ENCODE measurements at regions not wholly inside any gene's neighbourhood (a gene's known extent, or its start where the extent isn't known, plus 50 kb on each side); places are given as distances from the start of the nearest gene placed in this dataset.

GRCh38 chr14:98198385-98198784 lies 1073.6 kb downstream of the BCL11B start:
- CTCF ChIA-PET (ENCODE audit: low intra/inter-chr PET ratio, low total read pairs), result no interaction called here
- no peak overlapping the region for H3K4me2 ChIP-seq (ENCODE audit: low read depth, low read length)
- 0% methylated on average over 4 of the region's 10 CpGs for WGBS (ENCODE audit: low lambda C conversion rate)
- intact Hi-C loops (cut with micrococcal nuclease; ENCODE audit: unreplicated experiment), result no loop called here
- no peaks in the 10 kb centered on the region for H3K36me3 ChIP-seq (replicated peaks in 1 of 2; ENCODE audit: control insufficient read depth in 1 of 2, insufficient read depth in 2 of 2, low read length in 2 of 2)
- no peak overlapping the region for H3K9ac ChIP-seq (ENCODE audit: insufficient read depth, low read depth, low read length)
- peaks cover 66% of the 10 kb centered on the region for H3K9me3 ChIP-seq (ENCODE audit: low read length)
- DNase-seq (ENCODE audit: low spot score), result no peak
- H3K4me3 ChIP-seq (replicated peaks in 1 of 3; ENCODE audit: insufficient read depth in 1 of 3, low read depth in 2 of 3, low read length in 3 of 3), result no peak overlapping the region
- H4K20me1 ChIP-seq (ENCODE audit: insufficient read depth, low read length), result no peaks in the 10 kb centered on the region
- H3K27me3 ChIP-seq (ENCODE audit: control insufficient read depth in 1 of 2, insufficient read depth in 2 of 2, low read length in 2 of 2), result no peaks in the 10 kb centered on the region
- no TSS peak for BruUV-seq (replicated peaks)
- no peak overlapping the region for H2AFZ ChIP-seq (ENCODE audit: low read length)
- no peaks in the 10 kb centered on the region for H3K79me2 ChIP-seq (ENCODE audit: insufficient read depth, low read length)
- no peak overlapping the region for H3K27ac ChIP-seq (ENCODE audit: extremely low read length, insufficient read depth, low read length)
- H3K4me1 ChIP-seq (ENCODE audit: insufficient read depth, low read length), result no peaks in the 10 kb centered on the region
- POLR2A ChIA-PET, result no interaction called here
- ATAC-seq, result no peak
- no peak for FAIRE-seq
- in situ Hi-C loops (cut with HindIII; ENCODE audit: extremely low pct_ligation_motif_present, low pct_unique_long_range_greater_than_20kb), result no loop called here
- TF ChIP-seq REL (CRISPR knock-in tag; conservative IDR thresholded peaks at IDR 0.05) (no peak), ATF7-NPFF (CRISPR knock-in tag; IDR thresholded peaks at IDR 0.05; ENCODE audit: low read depth) (no peak), EEA1 (CRISPR knock-in tag; IDR thresholded peaks at IDR 0.05; ENCODE audit: borderline replicate concordance) (no peak), ZSCAN9 (CRISPR knock-in tag; IDR thresholded peaks at IDR 0.05; ENCODE audit: borderline replicate concordance) (no peak), SRSF4 (IDR thresholded peaks at IDR 0.05; ENCODE audit: low read depth, low read length, poor library complexity, severe bottlenecking) (no peak), JARID2 (CRISPR knock-in tag; IDR thresholded peaks at IDR 0.05; ENCODE audit: insufficient replicate concordance) (no peak), PCBP1 (IDR thresholded peaks at IDR 0.05; ENCODE audit: borderline replicate concordance, low read depth, low read length) (no peak), ZNF333 (CRISPR knock-in tag; IDR thresholded peaks at IDR 0.05; ENCODE audit: borderline replicate concordance) (no peak), ZNF180 (CRISPR knock-in tag; IDR thresholded peaks at IDR 0.05; ENCODE audit: borderline replicate concordance, low read depth) (no peak), BRD4 (CRISPR knock-in tag; IDR thresholded peaks at IDR 0.05) (no peak)
- TF ChIP-seq, protein P1, sequence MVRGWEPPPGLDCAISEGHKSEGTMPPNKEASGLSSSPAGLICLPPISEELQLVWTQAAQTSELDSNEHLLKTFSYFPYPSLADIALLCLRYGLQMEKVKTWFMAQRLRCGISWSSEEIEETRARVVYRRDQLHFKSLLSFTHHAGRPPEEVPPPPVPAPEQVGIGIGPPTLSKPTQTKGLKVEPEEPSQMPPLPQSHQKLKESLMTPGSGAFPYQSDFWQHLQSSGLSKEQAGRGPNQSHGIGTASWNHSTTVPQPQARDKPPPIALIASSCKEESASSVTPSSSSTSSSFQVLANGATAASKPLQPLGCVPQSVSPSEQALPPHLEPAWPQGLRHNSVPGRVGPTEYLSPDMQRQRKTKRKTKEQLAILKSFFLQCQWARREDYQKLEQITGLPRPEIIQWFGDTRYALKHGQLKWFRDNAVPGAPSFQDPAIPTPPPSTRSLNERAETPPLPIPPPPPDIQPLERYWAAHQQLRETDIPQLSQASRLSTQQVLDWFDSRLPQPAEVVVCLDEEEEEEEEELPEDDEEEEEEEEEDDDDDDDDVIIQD (CRISPR knock-in tag; IDR thresholded peaks at IDR 0.05; ENCODE audit: low read depth), result no peak
- TF ChIP-seq, protein P2, sequence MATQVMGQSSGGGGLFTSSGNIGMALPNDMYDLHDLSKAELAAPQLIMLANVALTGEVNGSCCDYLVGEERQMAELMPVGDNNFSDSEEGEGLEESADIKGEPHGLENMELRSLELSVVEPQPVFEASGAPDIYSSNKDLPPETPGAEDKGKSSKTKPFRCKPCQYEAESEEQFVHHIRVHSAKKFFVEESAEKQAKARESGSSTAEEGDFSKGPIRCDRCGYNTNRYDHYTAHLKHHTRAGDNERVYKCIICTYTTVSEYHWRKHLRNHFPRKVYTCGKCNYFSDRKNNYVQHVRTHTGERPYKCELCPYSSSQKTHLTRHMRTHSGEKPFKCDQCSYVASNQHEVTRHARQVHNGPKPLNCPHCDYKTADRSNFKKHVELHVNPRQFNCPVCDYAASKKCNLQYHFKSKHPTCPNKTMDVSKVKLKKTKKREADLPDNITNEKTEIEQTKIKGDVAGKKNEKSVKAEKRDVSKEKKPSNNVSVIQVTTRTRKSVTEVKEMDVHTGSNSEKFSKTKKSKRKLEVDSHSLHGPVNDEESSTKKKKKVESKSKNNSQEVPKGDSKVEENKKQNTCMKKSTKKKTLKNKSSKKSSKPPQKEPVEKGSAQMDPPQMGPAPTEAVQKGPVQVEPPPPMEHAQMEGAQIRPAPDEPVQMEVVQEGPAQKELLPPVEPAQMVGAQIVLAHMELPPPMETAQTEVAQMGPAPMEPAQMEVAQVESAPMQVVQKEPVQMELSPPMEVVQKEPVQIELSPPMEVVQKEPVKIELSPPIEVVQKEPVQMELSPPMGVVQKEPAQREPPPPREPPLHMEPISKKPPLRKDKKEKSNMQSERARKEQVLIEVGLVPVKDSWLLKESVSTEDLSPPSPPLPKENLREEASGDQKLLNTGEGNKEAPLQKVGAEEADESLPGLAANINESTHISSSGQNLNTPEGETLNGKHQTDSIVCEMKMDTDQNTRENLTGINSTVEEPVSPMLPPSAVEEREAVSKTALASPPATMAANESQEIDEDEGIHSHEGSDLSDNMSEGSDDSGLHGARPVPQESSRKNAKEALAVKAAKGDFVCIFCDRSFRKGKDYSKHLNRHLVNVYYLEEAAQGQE (IDR thresholded peaks at IDR 0.05; ENCODE audit: borderline replicate concordance in 1 of 2, low read depth in 1 of 2, low read length in 2 of 2), result no peak
- TF ChIP-seq, protein P3, sequence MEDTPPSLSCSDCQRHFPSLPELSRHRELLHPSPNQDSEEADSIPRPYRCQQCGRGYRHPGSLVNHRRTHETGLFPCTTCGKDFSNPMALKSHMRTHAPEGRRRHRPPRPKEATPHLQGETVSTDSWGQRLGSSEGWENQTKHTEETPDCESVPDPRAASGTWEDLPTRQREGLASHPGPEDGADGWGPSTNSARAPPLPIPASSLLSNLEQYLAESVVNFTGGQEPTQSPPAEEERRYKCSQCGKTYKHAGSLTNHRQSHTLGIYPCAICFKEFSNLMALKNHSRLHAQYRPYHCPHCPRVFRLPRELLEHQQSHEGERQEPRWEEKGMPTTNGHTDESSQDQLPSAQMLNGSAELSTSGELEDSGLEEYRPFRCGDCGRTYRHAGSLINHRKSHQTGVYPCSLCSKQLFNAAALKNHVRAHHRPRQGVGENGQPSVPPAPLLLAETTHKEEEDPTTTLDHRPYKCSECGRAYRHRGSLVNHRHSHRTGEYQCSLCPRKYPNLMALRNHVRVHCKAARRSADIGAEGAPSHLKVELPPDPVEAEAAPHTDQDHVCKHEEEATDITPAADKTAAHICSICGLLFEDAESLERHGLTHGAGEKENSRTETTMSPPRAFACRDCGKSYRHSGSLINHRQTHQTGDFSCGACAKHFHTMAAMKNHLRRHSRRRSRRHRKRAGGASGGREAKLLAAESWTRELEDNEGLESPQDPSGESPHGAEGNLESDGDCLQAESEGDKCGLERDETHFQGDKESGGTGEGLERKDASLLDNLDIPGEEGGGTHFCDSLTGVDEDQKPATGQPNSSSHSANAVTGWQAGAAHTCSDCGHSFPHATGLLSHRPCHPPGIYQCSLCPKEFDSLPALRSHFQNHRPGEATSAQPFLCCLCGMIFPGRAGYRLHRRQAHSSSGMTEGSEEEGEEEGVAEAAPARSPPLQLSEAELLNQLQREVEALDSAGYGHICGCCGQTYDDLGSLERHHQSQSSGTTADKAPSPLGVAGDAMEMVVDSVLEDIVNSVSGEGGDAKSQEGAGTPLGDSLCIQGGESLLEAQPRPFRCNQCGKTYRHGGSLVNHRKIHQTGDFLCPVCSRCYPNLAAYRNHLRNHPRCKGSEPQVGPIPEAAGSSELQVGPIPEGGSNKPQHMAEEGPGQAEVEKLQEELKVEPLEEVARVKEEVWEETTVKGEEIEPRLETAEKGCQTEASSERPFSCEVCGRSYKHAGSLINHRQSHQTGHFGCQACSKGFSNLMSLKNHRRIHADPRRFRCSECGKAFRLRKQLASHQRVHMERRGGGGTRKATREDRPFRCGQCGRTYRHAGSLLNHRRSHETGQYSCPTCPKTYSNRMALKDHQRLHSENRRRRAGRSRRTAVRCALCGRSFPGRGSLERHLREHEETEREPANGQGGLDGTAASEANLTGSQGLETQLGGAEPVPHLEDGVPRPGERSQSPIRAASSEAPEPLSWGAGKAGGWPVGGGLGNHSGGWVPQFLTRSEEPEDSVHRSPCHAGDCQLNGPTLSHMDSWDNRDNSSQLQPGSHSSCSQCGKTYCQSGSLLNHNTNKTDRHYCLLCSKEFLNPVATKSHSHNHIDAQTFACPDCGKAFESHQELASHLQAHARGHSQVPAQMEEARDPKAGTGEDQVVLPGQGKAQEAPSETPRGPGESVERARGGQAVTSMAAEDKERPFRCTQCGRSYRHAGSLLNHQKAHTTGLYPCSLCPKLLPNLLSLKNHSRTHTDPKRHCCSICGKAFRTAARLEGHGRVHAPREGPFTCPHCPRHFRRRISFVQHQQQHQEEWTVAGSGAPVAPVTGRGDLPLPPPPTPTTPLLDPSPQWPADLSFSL (CRISPR knock-in tag; IDR thresholded peaks at IDR 0.05), result no peak

Data from HepG2 (cell line).